ENCODE measurements at regions not wholly inside any gene's neighbourhood (a gene's known extent, or its start where the extent isn't known, plus 50 kb on each side); places are given as distances from the start of the nearest gene placed in this dataset.

- Histone ChIP-seq H3K36me3 (ENCODE audit: control insufficient read depth in 2 of 2, extremely low read depth in 1 of 2, insufficient read depth in 2 of 2, low read length in 2 of 2) (no peaks in the 10 kb centered on the region), H3K4me1 (ENCODE audit: control insufficient read depth, extremely low read depth, insufficient read depth, low read length) (no peaks in the 10 kb centered on the region), H3K9me1 (replicated peaks; ENCODE audit: control insufficient read depth, extremely low read depth, insufficient read depth, low read length) (no peaks in the 10 kb centered on the region), H3K4me3 (replicated peaks in 1 of 3; ENCODE audit: insufficient read depth in 1 of 3, low read depth in 1 of 3, low read length in 3 of 3) (no peak overlapping the region), H3K27me3 (ENCODE audit: control insufficient read depth in 2 of 2, insufficient read depth in 2 of 2, low read length in 2 of 2) (no peaks in the 10 kb centered on the region), H3K9ac (replicated peaks; ENCODE audit: extremely low read depth, insufficient read depth, low read length) (no peak overlapping the region), H2AFZ (ENCODE audit: low read depth, low read length) (no peak overlapping the region), H3K4me2 (ENCODE audit: insufficient read depth, low read length) (no peak overlapping the region), H3K9me3 (replicated peaks; ENCODE audit: control insufficient read depth, insufficient read depth, low read length) (no peaks in the 10 kb centered on the region), H4K20me1 (replicated peaks; ENCODE audit: control insufficient read depth, extremely low read depth, insufficient read depth, low read length) (peaks cover 2% of the 10 kb centered on the region), H3K79me2 (ENCODE audit: control insufficient read depth, insufficient read depth, low read length) (no peaks in the 10 kb centered on the region), H3K27ac (ENCODE audit: insufficient read depth, low read depth, low read length) (no peak overlapping the region)
- BruUV-seq (replicated peaks), result no TSS peak
- intact Hi-C loops (cut with micrococcal nuclease), result no loop called here
- ChIA-PET POLR2A (no interaction called here), CTCF (interaction anchor here (1.4 kb wide), 1 partner anchor 18 kb away, joined by 6 read pairs; no protein-coding TSS in a partner anchor)
- DNase-seq (ENCODE audit: low read depth, low spot score), result peak; percentile 5
- peak; percentile 4 for FAIRE-seq
- dilution Hi-C loops (cut with MboI; ENCODE audit: extremely low pct_ligation_motif_present, low sequenced_read_pairs), result no loop called here
- no peak for TF ChIP-seq JUN (IDR thresholded peaks at IDR 0.05; ENCODE audit: borderline replicate concordance, insufficient read depth, insufficient read length, low read depth)
- no peak for TF ChIP-seq POLR2A (IDR thresholded peaks at IDR 0.05; ENCODE audit: low read depth, low read length)
- TF ChIP-seq CTCF (IDR thresholded peaks at IDR 0.05; ENCODE audit: extremely low read depth in 1 of 2, insufficient read depth in 1 of 2, low read depth in 1 of 2, low read length in 2 of 2), result no peak
- peak; percentile 45 for TF ChIP-seq FOS (IDR thresholded peaks at IDR 0.05; ENCODE audit: borderline replicate concordance, insufficient read depth, low read length)
- TF ChIP-seq MYC (IDR thresholded peaks at IDR 0.05; ENCODE audit: low read depth, low read length), result no peak
These were observed 71.8 kb upstream of the NDUFB4 start for GRCh38 chr3:120524171-120524923.

- H3K79me2 ChIP-seq (ENCODE audit: control insufficient read depth, insufficient read depth, low read length), result no peaks in the 10 kb centered on the region
- no TSS peak for BruUV-seq (replicated peaks)
- peaks cover 0 to 3% of the 10 kb centered on the region in 2 experiments for H3K27me3 ChIP-seq (ENCODE audit: control insufficient read depth in 2 of 2, insufficient read depth in 2 of 2, low read length in 2 of 2)
- ChIA-PET POLR2A (no interaction called here), CTCF (interaction anchor here (0.7 to 1.2 kb wide), 4 partner anchors 9 to 99 kb away, joined by 3 to 5 read pairs (median 4); no protein-coding TSS in a partner anchor)
- H3K4me1 ChIP-seq (ENCODE audit: control insufficient read depth, extremely low read depth, insufficient read depth, low read length), result no peaks in the 10 kb centered on the region
- H3K4me2 ChIP-seq (ENCODE audit: insufficient read depth, low read length), result no peak overlapping the region
- TF ChIP-seq MAX (IDR thresholded peaks at IDR 0.05; ENCODE audit: insufficient read depth, insufficient read length) (no peak), POLR2AphosphoS5 (IDR thresholded peaks at IDR 0.05; ENCODE audit: insufficient read depth, low read depth, low read length) (no peak), CTCF (IDR thresholded peaks at IDR 0.05; ENCODE audit: extremely low read depth in 1 of 2, insufficient read depth in 1 of 2, low read depth in 1 of 2, low read length in 2 of 2) (no peak), POLR2A (IDR thresholded peaks at IDR 0.05; ENCODE audit: low read depth, low read length) (no peak), EZH2 (IDR thresholded peaks at IDR 0.05; ENCODE audit: borderline replicate concordance, low read depth, low read length, severe bottlenecking) (no peak), MYC (IDR thresholded peaks at IDR 0.05; ENCODE audit: low read depth, low read length) (no peak), GATA2 (IDR thresholded peaks at IDR 0.05; ENCODE audit: insufficient read depth, insufficient read length, low read depth, low read length) (no peak), FOS (IDR thresholded peaks at IDR 0.05; ENCODE audit: borderline replicate concordance, insufficient read depth, low read length) (no peak), JUN (IDR thresholded peaks at IDR 0.05; ENCODE audit: borderline replicate concordance, insufficient read depth, insufficient read length, low read depth) (no peak)
- no peak overlapping the region for H3K4me3 ChIP-seq (replicated peaks in 1 of 3; ENCODE audit: insufficient read depth in 1 of 3, low read depth in 1 of 3, low read length in 3 of 3)
- no peaks in the 10 kb centered on the region for H4K20me1 ChIP-seq (replicated peaks; ENCODE audit: control insufficient read depth, extremely low read depth, insufficient read depth, low read length)
- no peaks in the 10 kb centered on the region for H3K36me3 ChIP-seq (ENCODE audit: control insufficient read depth in 2 of 2, extremely low read depth in 1 of 2, insufficient read depth in 2 of 2, low read length in 2 of 2)
- DNase-seq (ENCODE audit: low read depth, low spot score), result no peak
- H2AFZ ChIP-seq (ENCODE audit: low read depth, low read length), result no peak overlapping the region
- H3K9ac ChIP-seq (replicated peaks; ENCODE audit: extremely low read depth, insufficient read depth, low read length), result no peak overlapping the region
- dilution Hi-C loops (cut with MboI; ENCODE audit: extremely low pct_ligation_motif_present, low sequenced_read_pairs) (no loop called here), intact Hi-C loops (cut with micrococcal nuclease) (no loop called here)
- H3K27ac ChIP-seq (ENCODE audit: insufficient read depth, low read depth, low read length), result no peak overlapping the region
- no peak for FAIRE-seq
- no peaks in the 10 kb centered on the region for H3K9me3 ChIP-seq (replicated peaks; ENCODE audit: control insufficient read depth, insufficient read depth, low read length)
- no peaks in the 10 kb centered on the region for H3K9me1 ChIP-seq (replicated peaks; ENCODE audit: control insufficient read depth, extremely low read depth, insufficient read depth, low read length)
These were observed 65.3 kb upstream of the FSTL1 start for GRCh38 chr3:120516136-120516535.
